Keratinocyte (primary cell): ENCODE measurements at regions not wholly inside any gene's neighbourhood (a gene's known extent, or its start where the extent isn't known, plus 50 kb on each side); places are given as distances from the start of the nearest gene placed in this dataset.

Experiments used
- DNase-seq: peaks from one replicate; pipeline ENCODE4 v3.0.0-alpha.2; 2011; ENCODE audit warnings: low read depth, missing footprints, low spot score
- FAIRE-seq: peaks from 2 replicates; lab custom pipeline; 2011; peaks lifted over from hg19 to GRCh38; lab: Jason Lieb, UNC
- H2AFZ ChIP-seq: 2 replicates; pipeline ENCODE4 v1.6.0; 2012; ENCODE audit warnings: low read length, control low read depth, inconsistent platforms; ENCODE audit not compliant: control insufficient read depth
- H3K27ac ChIP-seq: 2 replicates; pipeline ENCODE4 v1.5.1; 2011; ENCODE audit warnings: low read length; ENCODE audit not compliant: control insufficient read depth, insufficient read depth
- H3K27me3 ChIP-seq: 3 replicates; pipeline ENCODE4 v1.6.0; 2011; ENCODE audit warnings: low read length; ENCODE audit not compliant: control insufficient read depth, insufficient read depth; ENCODE audit errors: extremely low read depth
- H3K36me3 ChIP-seq, 2 experiments: 2 replicates in 1 of 2; 3 replicates in 1 of 2; pipeline ENCODE4 v1.5.1; 2011; ENCODE audit warnings: low read length in 2 of 2, mild to moderate bottlenecking in 1 of 2; ENCODE audit not compliant: control insufficient read depth in 2 of 2, insufficient read depth in 2 of 2; ENCODE audit errors: extremely low read depth in 1 of 2
- H3K4me1 ChIP-seq: 3 replicates; pipeline ENCODE4 v1.5.1; 2011; ENCODE audit warnings: low read length; ENCODE audit not compliant: control insufficient read depth, insufficient read depth; ENCODE audit errors: extremely low read depth
- H3K4me2 ChIP-seq: 3 replicates; pipeline ENCODE4 v1.6.0; 2011; ENCODE audit warnings: low read depth, low read length; ENCODE audit not compliant: control insufficient read depth, insufficient read depth; ENCODE audit errors: extremely low read depth
- H3K4me3 ChIP-seq, 3 experiments: fragments of 200-600 bp in 1 of 3; sonication (generic) in 1 of 3; 2 replicates in 2 of 3; 3 replicates in 1 of 3; pipeline ENCODE4 v1.5.1; 2011 to 2016; ENCODE audit warnings: low read length in 3 of 3, mild to moderate bottlenecking in 3 of 3, control low read depth in 2 of 3, inconsistent platforms in 1 of 3, low read depth in 1 of 3, mixed read lengths in 1 of 3, mixed run types in 1 of 3, moderate library complexity in 1 of 3; ENCODE audit not compliant: control insufficient read depth in 2 of 3, insufficient read depth in 2 of 3; ENCODE audit errors: extremely low read depth in 1 of 3
- H3K79me2 ChIP-seq: 2 replicates; pipeline ENCODE4 v1.6.0; 2012; ENCODE audit warnings: low read length; ENCODE audit not compliant: control insufficient read depth, insufficient read depth
- H3K9ac ChIP-seq: 3 replicates; pipeline ENCODE4 v1.6.0; 2011; ENCODE audit warnings: low read length; ENCODE audit not compliant: control insufficient read depth, insufficient read depth; ENCODE audit errors: extremely low read depth
- H3K9me1 ChIP-seq: 3 replicates; pipeline ENCODE4 v1.6.0; 2011; ENCODE audit warnings: low read length; ENCODE audit not compliant: control insufficient read depth, insufficient read depth; ENCODE audit errors: extremely low read depth
- H3K9me3 ChIP-seq: 2 replicates; pipeline ENCODE4 v1.5.1; 2012; ENCODE audit warnings: low read depth, low read length; ENCODE audit not compliant: control insufficient read depth
- H4K20me1 ChIP-seq: 3 replicates; pipeline ENCODE4 v1.6.0; 2011; ENCODE audit warnings: low read length; ENCODE audit not compliant: control insufficient read depth, insufficient read depth; ENCODE audit errors: extremely low read depth
- CTCF ChIP-seq, 3 experiments: IDR thresholded peaks in 1 of 3; conservative IDR thresholded peaks in 1 of 3; optimal IDR thresholded peaks in 1 of 3; 2 replicates in 2 of 3; 3 replicates in 1 of 3; pipeline versions ENCODE3 to v1.5.1; 2011; ENCODE audit warnings: low read length in 3 of 3, mild to moderate bottlenecking in 3 of 3, moderate library complexity in 2 of 3, control low read depth in 1 of 3, inconsistent platforms in 1 of 3; ENCODE audit not compliant: insufficient read depth in 2 of 3; ENCODE audit errors: extremely low read depth in 1 of 3
- EZH2 ChIP-seq: IDR thresholded peaks from one replicate; pipeline ENCODE4 v1.6.1; 2012; ENCODE audit warnings: inconsistent platforms, mild to moderate bottlenecking, low read length, moderate library complexity
- dilution Hi-C: fragments of 300-500 bp; cut with MboI; formaldehyde crosslinking; loops from one replicate; pipeline ENCODE4 v1.7.0; 2020; ENCODE audit warnings: low sequenced_read_pairs; ENCODE audit not compliant: extremely low pct_ligation_motif_present

- Histone ChIP-seq H3K9ac (no peak overlapping the region), H4K20me1 (no peaks in the 10 kb centered on the region), H3K27ac (no peak overlapping the region), H3K36me3 (no peaks in the 10 kb centered on the region), H3K4me3 (no peak overlapping the region), H3K4me1 (no peaks in the 10 kb centered on the region), H3K9me3 (no peaks in the 10 kb centered on the region), H3K79me2 (no peaks in the 10 kb centered on the region), H3K4me2 (no peak overlapping the region), H2AFZ (no peak overlapping the region), H3K9me1 (no peaks in the 10 kb centered on the region), H3K27me3 (no peaks in the 10 kb centered on the region)
- DNase-seq = no peak
- dilution Hi-C loops = no loop called here
- TF ChIP-seq CTCF (optimal IDR thresholded peaks at IDR 0.05 in 1 of 3, IDR thresholded peaks at IDR 0.05 in 1 of 3, conservative IDR thresholded peaks at IDR 0.05 in 1 of 3; ENCODE audit: extremely low read depth in 1 of 3, insufficient read depth in 2 of 3, low read length in 3 of 3) (no peak), EZH2 (no peak)
- no peak for FAIRE-seq
These were observed 119.9 kb upstream of the THUMPD2 start for GRCh38 chr2:39898934-39899333.

- H3K9ac ChIP-seq = no peak overlapping the region
- H3K9me3 ChIP-seq = no peaks in the 10 kb centered on the region
- no peak for TF ChIP-seq CTCF (optimal IDR thresholded peaks at IDR 0.05 in 1 of 3, IDR thresholded peaks at IDR 0.05 in 1 of 3, conservative IDR thresholded peaks at IDR 0.05 in 1 of 3; ENCODE audit: extremely low read depth in 1 of 3, insufficient read depth in 2 of 3, low read length in 3 of 3)
- TF ChIP-seq EZH2 = no peak
- DNase-seq = no peak
- no peaks in the 10 kb centered on the region for H3K4me1 ChIP-seq
- H3K9me1 ChIP-seq = no peaks in the 10 kb centered on the region
- no peaks in the 10 kb centered on the region for H4K20me1 ChIP-seq
- H3K36me3 ChIP-seq = no peaks in the 10 kb centered on the region
- H3K27ac ChIP-seq = no peak overlapping the region
- no peak overlapping the region for H2AFZ ChIP-seq
- H3K4me3 ChIP-seq = no peak overlapping the region
- no peak for FAIRE-seq
- H3K27me3 ChIP-seq = no peaks in the 10 kb centered on the region
- no peaks in the 10 kb centered on the region for H3K79me2 ChIP-seq
- dilution Hi-C loops = no loop called here
- no peak overlapping the region for H3K4me2 ChIP-seq
These were observed 118.2 kb upstream of the THUMPD2 start for GRCh38 chr2:39897273-39897672.
